Activated CD8-positive, alpha-beta memory T cell treated with anti-CD3 and anti-CD28 coated beads, Interleukin-2, amount 50 U/mL, for 24 hours (primary cell): ENCODE measurements at regions not wholly inside any gene's neighbourhood (a gene's known extent, or its start where the extent isn't known, plus 50 kb on each side); places are given as distances from the start of the nearest gene placed in this dataset.

ENCODE experiments used
- DNase-seq: peaks from one replicate; pipeline ENCODE4 v3.0.0-alpha.2; 2020; ENCODE audit errors: extremely low read depth

DNA sequence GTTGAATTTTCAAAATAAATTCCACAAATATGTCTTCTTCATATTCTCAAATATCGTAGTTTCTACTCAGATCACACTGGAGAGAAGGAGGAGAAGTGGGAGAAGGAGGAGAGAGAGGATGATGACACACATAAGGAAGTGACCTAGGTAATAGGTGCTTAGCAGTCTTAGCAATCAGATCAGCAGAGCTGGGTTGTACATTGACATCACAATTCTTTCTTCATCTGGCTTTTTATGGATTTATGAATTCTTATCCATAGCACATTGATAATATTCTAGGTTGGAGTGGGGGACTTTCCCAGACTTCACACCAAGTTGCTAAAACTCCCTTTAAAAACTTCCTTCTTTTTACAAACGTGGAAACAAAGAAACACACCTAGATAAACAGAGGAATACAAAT lies 86.9 kb downstream of the FGF9 start:
- no peak for DNase-seq

DNA sequence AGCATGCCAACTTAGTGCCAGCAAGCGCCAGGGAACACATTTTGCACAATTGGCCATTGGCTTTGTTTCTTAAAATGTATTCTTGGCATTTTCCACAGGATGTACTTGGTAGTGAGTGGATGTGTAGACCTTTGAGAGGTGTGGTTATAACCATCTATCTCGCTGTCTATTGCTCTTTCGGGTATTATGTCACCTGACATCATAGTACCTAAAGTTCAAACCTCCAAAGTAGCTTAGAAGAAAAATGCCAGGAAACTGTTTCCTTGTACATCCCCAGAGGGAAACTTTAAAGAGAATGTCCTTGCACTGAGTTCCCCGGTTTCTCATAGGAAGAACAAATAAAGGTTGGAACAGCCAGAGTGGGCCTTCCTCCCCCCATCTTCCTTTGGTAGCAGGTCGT lies 87.6 kb downstream of the FGF9 start:
- DNase-seq, result no peak

DNA sequence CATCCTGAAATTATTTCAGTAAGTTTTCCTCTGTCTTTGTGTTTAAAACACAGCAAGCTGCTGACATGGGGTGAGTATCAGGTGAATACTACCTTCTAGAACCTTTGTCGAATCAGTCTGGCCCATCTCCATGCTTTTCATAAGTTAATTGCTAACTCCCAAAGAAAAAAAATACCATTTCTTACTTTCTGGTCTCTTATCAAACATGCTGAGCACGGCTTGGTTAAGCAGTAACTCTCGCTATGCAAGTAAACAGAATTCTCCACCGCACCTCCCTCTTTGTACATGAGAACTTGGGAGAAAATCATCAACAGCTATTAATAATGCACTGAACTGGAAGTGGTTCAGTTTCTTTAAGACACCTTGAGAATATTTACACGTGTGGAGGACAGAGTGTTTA lies 88.6 kb downstream of the FGF9 start:
- no peak for DNase-seq

DNA sequence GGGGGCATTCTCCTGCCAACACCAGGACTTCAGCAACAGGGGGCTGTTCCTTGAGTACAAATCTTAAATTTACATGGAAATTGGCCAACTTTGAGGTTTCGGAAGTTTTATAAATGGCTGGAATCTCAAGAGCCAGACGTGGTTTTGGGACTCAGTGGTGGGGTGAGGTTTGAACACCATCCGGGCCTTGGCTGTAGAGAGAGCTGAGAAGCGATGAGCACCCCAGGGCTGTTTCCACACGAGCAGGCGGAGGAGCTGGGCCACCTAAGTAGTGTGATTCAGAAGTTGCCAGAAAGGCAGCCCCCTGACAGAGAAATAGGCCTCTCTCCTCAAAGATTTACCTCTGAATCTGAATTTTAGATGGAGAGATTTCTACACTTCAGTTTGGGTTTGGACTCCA lies 89.0 kb downstream of the FGF9 start:
- no peak for DNase-seq

DNA sequence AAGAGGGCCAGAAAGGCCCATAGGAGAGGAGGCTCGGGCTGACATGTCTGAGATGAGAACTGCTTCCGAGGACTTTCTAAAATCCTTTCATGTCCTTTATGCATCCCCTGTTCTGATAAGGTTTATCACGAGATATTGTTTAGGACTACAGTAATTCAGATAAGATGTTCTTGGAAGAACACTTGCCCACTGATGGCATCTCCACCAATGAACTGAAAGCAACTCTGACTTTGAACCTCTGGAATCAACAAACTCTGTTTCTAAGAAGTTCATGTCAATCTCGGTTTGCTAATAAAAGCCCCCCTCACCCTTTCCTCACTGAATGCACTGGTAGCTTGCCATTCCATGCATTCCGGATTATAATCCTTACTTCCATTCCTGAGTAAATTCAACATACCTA lies 90.9 kb downstream of the FGF9 start:
- no peak for DNase-seq

DNA sequence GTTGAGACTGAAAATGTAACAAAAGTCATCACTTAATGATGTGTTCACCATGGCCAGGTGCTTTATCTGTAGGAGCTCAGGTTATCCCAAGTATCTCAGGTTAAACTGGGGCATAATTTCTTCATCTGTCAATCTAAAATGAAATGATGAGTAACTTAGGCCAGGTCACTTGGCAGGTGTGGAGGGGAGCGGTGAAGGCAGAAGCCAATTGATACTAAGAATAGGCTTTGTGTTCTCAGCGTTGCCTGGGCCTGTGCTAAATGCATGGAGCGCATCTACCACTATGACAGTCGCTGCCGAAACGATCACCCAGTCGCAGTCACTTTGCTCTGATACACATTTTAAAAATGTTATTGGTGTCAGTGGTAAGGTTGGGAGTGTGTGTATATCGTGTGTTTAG lies 91.6 kb downstream of the FGF9 start:
- DNase-seq, result no peak

DNA sequence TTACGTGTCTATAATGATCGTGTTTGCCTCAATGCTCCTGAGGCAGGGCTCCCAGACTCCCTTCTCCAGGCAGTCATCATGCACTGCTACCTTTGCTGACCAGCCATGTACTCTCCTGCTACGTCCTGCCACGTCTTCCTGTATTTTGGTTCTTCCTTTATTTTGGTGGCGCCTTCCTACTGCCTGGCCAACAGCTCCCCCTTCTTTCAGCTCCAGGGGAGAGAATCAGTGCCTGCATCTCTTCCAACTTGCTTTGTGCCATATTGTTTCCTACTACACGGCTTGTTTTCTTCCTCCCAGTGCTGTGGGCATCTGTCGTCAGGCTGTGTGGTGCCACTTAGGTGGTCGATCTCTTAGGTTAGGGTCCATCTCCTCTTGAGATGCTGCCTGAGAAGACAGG lies 96.2 kb downstream of the FGF9 start:
- DNase-seq, result no peak

DNA sequence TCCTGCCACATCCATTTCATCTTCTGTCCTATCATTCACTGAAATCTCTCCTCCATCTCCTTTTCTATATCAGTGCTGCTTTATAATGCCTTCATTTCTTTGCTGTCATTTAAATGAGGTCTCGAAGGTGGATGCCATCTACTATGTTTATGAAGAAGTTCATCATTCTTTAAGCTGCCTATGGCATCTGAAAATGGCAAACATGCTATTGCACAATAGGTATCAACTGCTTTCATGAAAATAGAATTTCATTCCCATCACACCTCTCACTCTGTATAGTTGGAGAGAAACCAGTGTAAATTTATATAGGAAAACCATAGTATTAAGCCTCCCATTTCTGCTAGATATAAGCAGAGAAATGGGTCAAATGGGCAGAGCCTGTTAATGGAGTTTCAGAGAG lies 100.2 kb downstream of the FGF9 start:
- no peak for DNase-seq

DNA sequence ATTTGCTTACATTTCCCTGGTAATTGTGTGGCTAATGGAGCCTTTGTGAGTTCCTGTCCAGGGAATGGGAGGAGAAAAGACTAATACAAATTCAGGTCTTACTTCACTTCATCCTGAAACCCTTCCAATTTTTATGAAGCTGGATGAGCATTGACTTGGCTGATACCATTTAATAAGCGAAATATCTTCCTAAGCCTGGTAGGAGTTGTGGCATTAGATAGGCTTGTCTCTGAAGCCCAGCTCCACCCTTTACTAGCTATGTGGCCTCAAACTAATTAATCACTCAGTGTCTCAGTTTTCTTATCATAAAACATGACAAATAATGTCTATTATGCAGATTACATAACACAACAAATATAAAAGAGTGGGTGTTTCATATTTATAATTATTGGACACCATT lies 106.3 kb downstream of the FGF9 start:
- no peak for DNase-seq

DNA sequence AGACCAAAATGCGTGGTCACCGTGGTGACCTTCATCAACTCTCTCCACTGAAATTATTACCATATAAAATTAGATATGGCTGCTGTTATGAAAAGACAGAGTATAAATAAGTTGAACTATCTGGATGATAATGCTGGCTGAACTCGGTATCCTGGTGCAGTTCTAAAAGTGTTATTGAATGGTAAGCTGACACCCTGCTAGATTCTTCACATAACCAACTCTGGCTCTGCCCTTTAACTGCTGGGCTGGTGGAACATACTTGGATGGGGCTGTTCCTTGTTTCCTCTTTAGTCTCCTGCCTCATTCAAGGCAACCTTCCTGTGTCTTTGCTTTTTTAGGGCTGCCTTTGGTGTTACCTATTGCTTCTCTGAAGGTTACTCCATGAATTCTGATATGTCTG lies 106.9 kb downstream of the FGF9 start:
- no peak for DNase-seq

DNA sequence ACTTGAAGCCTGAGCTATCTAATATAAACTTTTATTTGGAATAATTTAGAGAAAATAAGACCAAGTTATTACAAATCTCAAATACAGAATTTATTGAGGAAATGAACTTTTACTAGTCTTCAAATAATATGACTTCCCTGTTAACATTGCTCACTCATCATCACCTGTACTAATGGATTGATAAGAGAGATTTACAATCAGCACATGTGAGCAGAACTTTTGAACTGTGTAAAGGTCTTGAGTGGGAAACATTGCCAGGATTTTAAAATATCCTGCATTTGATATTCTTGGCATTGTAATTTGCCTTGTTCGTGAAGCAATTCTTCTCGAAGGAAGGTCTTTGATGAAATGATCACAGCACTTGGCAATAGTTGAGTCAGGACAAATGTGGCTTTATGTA lies 111.9 kb downstream of the FGF9 start:
- DNase-seq, result no peak

DNA sequence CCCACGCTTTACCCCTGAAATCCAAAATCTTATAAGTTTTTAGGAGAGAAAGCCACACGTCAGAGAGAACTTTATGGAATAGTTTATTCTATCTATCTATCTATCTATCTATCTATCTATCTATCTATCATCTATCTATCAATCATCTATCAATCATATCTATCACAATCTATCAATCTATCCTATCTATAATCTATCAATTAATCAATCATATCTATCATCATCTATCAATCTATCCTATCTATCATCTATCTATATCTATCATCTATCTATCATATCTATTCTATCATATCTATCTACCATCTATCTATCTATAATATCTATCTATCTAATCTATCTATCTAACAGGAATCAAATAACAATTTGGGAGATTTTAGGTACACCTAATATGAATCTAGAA lies 115.1 kb downstream of the FGF9 start:
- DNase-seq, result no peak

DNA sequence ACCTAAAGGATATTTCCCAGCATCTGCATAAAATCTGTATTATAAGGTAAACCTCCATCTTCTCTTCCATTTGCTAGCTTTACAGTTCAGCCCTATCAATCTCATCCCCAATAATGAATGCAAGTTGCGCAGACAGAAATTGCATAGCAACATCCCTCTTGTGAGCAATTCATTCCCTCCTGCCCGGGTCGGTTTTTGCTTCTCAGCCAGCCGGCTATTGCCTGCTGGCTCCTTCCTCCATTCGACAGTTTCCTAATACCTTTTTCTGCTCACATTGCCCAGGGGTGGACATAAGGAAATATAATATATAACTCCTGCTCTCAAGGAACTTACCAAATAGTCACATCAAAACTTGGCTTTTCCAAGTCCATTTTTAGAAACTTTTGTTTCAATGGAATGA lies 125.2 kb downstream of the FGF9 start:
- no peak for DNase-seq

DNA sequence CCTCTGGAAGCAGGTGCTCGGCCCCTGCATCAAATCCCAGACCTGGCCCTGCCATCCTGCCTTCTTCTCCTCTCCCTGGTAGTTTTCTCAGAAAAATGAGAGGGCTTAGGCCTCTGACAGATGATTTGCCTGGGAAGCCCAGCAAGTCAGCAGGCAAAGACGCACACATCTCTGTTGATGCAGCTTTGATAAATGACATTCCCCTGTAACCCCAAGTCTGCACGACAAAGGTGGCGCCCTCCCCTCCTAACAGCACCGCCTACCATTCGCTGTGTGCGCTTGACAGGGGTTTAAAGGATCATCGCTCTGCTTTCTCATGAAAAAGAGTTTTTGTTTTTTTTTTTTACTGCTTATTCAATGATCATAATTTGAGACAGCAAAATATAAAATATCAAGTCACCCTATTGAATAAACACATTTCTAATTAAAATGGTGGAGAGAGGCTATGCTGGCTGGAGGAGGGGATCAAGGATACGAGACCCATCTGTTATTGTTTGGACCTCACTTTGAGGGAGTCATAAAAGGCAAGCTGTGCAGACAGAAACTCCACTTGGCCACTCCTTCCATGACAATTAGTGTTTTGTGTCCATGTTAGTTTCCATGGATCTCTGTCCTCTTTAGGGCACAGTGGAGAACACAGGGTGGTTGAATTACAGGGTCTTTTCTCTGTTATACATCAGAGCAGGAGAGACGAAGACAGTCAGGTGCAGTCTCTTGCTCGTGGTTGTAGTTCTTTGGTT lies 126.1 kb downstream of the FGF9 start:
- DNase-seq, result no peak

DNA sequence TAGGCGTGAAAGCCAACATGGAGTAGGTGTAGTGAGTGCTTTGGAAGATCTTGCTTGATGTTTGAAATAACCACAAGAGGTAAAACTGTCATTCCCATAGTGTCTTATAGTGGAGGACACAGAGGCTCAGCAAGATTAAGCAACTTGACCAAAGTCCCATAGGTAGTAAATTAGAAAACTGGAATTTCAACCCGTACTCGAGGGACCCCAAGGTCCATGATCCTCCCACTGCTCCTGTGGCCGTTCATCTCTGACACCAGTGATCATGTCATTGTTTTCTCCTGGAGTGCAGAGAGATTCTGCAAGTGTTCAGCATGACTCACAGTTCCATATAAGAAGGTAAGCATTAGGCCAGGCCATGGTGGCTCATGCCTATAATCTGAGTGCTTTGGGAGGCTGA lies 126.9 kb downstream of the FGF9 start:
- no peak for DNase-seq

DNA sequence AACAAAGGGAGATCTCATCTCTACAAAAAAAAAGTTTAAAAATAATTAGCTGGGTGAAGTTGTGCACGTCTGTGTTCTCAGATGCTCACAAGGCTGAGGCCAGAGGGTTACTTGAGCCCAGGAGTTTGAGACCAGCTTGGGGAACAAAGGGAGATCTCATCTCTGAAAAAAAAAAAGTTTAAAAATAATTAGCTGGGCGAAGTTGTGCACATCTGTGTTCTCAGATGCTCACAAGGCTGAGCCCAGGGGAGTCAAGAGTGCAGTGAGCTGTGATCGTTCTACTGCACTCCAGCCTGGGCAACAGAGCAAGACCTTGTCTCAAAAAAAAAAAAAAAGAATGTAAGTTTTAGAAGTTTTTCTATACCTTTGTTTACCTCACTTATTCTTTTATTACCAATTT lies 127.3 kb downstream of the FGF9 start:
- no peak for DNase-seq

DNA sequence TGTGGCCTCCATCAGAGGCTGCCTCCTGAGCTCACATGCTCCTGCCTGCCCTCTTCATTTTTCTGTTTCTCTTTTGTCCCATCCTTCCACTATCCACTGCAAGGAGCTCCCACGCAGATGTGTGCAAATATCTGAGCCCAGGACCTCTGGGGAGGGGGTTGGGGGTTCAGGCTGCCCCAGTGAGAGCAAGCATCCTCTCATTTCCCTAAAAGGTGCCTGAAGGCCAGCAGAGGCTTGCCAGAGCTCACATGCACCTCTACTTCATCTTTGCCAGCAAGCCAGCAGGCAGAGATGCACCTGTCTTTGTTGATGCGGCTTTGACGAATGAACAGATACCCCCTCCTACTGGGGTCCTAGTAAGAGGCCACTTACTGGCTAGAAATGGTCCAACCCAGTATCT lies 128.8 kb downstream of the FGF9 start:
- DNase-seq, result no peak

DNA sequence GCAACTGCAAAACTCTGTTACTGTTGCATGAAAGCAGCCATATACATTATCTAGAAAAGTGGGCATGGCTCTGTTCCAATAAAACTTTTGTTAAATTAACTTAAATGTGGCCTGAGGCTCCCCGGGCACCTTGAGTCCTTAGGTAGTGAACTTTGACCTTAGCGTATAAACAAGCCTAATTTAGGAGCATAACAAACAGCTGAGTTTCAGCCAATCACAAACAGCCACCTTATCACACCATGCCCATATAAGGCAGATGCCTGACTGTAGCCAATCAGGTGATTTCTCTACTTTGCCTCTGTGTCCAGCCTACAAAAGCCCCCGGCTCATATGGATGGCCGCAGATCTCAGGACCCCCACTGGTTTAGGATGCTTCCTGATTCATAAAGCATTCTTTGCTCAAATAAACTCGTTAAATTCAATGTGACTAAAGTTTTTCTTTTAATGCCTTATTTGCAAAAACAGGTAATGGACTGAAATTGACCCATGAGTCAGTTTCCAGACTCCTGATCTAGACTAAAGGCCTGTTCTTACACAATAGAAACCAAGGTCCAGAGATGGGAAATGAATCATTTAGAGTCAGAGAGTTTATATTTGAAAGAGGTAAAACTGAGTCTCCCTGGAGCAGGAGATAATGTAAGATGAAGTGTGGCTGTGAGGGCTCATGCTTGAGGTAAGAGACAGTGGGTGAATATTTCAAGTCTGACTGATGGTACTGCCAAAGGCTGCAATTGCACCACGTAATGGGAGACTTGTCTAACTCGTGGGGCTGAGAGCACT lies 130.2 kb downstream of the FGF9 start:
- DNase-seq, result no peak

DNA sequence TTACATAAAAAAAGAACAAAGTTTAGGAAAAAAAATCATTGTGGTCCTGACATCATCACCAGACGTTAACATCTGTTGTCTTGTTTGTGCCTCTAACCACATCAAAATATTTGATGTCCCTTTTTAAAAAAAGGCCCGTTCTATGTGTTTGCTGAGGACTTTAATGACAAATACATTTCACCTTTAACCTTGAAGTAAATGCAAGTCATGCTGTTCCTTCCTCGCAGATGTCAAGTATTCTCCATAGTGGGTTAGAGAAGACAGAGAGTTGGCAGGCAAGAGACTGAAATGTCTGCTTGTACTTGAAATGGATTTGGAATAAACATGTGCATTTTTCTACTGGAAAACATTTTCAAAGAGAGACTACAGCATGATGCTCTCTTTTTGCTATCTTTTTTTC lies 134.9 kb downstream of the FGF9 start:
- no peak for DNase-seq

DNA sequence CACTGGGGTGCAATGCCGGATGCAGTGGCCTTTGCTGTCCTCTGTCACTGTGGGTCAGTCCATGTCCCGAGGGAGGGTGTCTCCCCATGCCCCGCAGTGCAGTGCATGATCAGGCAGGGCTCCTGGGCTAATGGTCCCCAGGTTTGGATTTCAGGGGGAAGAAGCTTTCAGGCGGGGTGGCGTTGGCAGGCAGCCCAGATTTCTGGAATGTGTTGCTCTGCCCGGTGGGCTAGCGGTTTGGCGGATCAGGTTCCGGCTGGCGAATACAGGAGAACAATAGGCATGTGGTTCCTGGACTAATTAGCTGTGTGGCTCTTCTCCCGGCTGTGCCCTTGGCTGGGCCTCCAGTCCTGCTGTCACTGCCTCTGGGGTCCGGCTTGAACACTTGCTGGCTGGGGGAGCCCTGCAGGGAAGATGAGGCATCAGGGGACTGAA lies 141.3 kb downstream of the FGF9 start:
- no peak for DNase-seq

DNA sequence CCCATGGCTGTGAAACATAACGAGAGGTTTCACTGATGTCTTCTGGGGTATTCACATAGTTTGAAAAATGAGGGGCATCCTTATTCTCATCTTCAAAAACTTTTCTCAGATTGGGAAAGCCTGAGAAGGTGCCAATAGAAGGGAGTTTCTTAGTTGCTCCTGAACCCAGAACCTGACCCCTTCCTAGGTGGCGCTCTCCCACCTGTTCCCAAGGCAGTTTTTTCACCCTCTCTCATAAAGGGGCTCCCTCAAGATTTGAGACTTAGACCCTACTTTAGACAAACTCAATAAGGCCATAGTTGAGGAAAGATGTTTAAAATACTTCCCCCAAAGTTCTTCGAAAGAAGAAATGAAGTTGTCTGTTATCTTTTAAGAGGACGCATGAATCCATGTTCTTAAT lies 142.2 kb downstream of the FGF9 start:
- no peak for DNase-seq

DNA sequence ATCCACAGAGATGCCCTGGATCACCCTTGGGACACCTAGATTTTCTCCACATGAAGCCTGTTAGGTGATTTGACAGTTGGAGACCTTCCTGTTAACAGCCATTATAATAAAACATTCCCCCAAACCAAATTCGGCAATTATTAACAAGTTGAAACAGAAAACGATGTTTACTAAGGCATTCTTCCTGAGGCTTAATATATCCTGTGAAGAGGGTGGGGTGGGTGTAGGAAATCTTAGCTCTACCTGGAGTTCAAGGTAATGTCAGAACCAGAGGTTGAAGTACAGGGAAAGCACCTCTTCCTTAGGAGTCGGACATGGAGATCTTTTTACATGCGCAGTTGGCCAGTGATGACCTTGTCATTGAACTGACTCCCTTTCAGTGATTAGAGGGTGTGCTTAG lies 143.0 kb downstream of the FGF9 start:
- DNase-seq, result no peak

DNA sequence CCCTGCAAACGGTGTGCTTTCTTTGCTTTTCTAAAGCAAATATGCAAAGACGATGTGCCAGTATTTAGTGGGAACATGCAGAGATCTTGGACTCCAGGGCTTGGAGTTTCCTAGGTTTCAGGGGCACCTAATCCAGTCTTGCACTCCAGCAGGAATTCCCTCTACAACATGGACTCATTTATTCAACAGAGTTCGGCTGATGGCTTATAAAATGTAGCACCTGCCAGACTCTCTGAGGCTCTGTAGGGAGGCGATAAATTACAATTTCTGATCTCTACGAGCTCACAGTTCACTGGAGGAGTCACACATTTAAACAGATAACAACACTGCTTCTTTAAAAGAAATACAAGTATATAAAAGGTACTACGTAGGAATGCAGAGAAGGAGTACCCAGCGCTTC lies 143.7 kb downstream of the FGF9 start:
- no peak for DNase-seq

DNA sequence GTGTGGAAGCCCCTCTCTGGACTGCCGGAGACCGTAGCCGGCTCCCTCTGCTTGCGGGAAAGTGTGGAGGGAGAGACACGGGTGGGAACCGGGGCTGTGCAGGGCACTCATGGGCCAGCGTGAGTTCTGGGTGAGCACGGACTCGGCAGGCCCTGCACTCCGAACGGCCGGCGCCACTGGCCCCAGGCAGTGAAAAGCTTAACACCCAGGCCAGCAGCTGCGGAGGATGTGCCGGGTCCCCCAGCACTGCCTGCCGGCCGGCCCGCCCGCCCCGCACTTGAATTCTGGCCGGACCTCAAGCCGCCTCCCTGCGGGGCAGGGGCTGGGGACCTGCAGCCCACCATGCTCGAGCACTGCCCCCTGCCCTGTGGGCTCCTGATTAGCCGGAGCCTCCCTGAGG lies 147.0 kb downstream of the FGF9 start:
- DNase-seq, result no peak
